Endodermal cell (in vitro differentiated cells): ENCODE measurements at regions not wholly inside any gene's neighbourhood (a gene's known extent, or its start where the extent isn't known, plus 50 kb on each side); places are given as distances from the start of the nearest gene placed in this dataset.

Experiments used
- DNase-seq: peaks from one replicate; pipeline ENCODE4 v3.0.0-alpha.2; 2017
- H3K27ac ChIP-seq: 2 replicates; pipeline ENCODE4 v1.5.1; 2013; ENCODE audit warnings: mild to moderate bottlenecking, low read depth, low read length, moderate library complexity
- H3K27me3 ChIP-seq: 2 replicates; pipeline ENCODE4 v1.6.1; 2013; ENCODE audit warnings: mild to moderate bottlenecking, low read length, moderate library complexity; ENCODE audit not compliant: insufficient read depth, control insufficient read depth, poor library complexity, severe bottlenecking
- H3K36me3 ChIP-seq: 2 replicates; pipeline ENCODE4 v1.7.0; 2013; ENCODE audit warnings: mild to moderate bottlenecking, low read length, moderate library complexity; ENCODE audit not compliant: control insufficient read depth, insufficient read depth
- H3K4me1 ChIP-seq: one replicate; pipeline ENCODE4 v1.7.0; 2013; ENCODE audit warnings: low read length; ENCODE audit not compliant: control insufficient read depth, insufficient read depth
- H3K4me3 ChIP-seq: 2 replicates; pipeline ENCODE4 v1.5.1; 2013; ENCODE audit warnings: mild to moderate bottlenecking, low read length, moderate library complexity
- H3K9ac ChIP-seq: 2 replicates; pipeline ENCODE4 v1.6.1; 2013; ENCODE audit warnings: mild to moderate bottlenecking, low read length, moderate library complexity; ENCODE audit not compliant: poor library complexity, severe bottlenecking; ENCODE audit errors: extremely low read depth
- H3K9me3 ChIP-seq: 2 replicates; pipeline ENCODE4 v1.6.1; 2013; ENCODE audit warnings: mild to moderate bottlenecking, low read length, moderate library complexity; ENCODE audit not compliant: control insufficient read depth
- H3K27ac Mint-ChIP-seq: 2 replicates; pipeline ENCODE4 v1.8.0; 2020; ENCODE audit warnings: mixed read lengths
- H3K27me3 Mint-ChIP-seq: 2 replicates; pipeline ENCODE4 v1.8.0; 2021; ENCODE audit warnings: mild to moderate bottlenecking, mixed read lengths; ENCODE audit not compliant: insufficient read depth
- H3K36me3 Mint-ChIP-seq: 2 replicates; pipeline ENCODE4 v1.8.0; 2020; ENCODE audit warnings: low read depth, mixed read lengths
- H3K4me1 Mint-ChIP-seq: 2 replicates; pipeline ENCODE4 v1.8.0; 2020; ENCODE audit warnings: mixed read lengths
- H3K4me3 Mint-ChIP-seq: 2 replicates; pipeline ENCODE4 v1.8.0; 2020; ENCODE audit warnings: mild to moderate bottlenecking, moderate library complexity, mixed read lengths
- H3K9me3 Mint-ChIP-seq: 2 replicates; pipeline ENCODE4 v1.8.0; 2020; ENCODE audit warnings: mild to moderate bottlenecking, mixed read lengths
- CTCF ChIP-seq: fragments of 200-600 bp; sonication (generic); conservative IDR thresholded peaks from 2 replicates; pipeline ENCODE4 v1.5.0; 2021; ENCODE audit warnings: antibody characterized with exemption, mild to moderate bottlenecking
- WGBS, 2 experiments: methylation state at CpG; one replicate each; pipeline versions ENCODE4 v1.1.5 to v1.1.7; 2013; ENCODE audit warnings: missing lambda C conversion rate in 2 of 2, mixed read lengths in 1 of 2; ENCODE audit not compliant: insufficient coverage in 1 of 2, insufficient read length in 1 of 2; 5-methylcytosine and 5-hydroxymethylcytosine counted together

GRCh38 chr10:36683421-36683820 is 442.0 kb upstream of the ANKRD30A start:
- no peak overlapping the region for H3K27ac ChIP-seq
- no peaks in the 10 kb centered on the region for H3K9me3 Mint-ChIP-seq
- H3K4me3 ChIP-seq, result no peak overlapping the region
- WGBS, 2 experiments, result 71% methylated on average over 1 of the region's 2 CpGs; no CpG with 5 or more reads in 1 of the 2 experiments
- H3K36me3 ChIP-seq, result no peaks in the 10 kb centered on the region
- peaks cover 13% of the 10 kb centered on the region for H3K4me1 Mint-ChIP-seq
- no peaks in the 10 kb centered on the region for H3K4me1 ChIP-seq
- H3K9me3 ChIP-seq, result no peaks in the 10 kb centered on the region
- H3K36me3 Mint-ChIP-seq, result no peaks in the 10 kb centered on the region
- H3K27me3 Mint-ChIP-seq, result no peaks in the 10 kb centered on the region
- no peak for DNase-seq
- H3K9ac ChIP-seq, result no peak overlapping the region
- TF ChIP-seq CTCF, result no peak
- H3K27me3 ChIP-seq, result no peaks in the 10 kb centered on the region
- H3K4me3 Mint-ChIP-seq, result no peak overlapping the region
- H3K27ac Mint-ChIP-seq, result no peak overlapping the region

GRCh38 chr10:36681751-36682632 is 443.4 kb upstream of the ANKRD30A start:
- H3K27ac ChIP-seq, result no peak overlapping the region
- Mint-ChIP-seq H3K4me1 (peaks cover 13% of the 10 kb centered on the region), H3K27me3 (no peaks in the 10 kb centered on the region), H3K9me3 (no peaks in the 10 kb centered on the region), H3K4me3 (no peak overlapping the region), H3K36me3 (no peaks in the 10 kb centered on the region), H3K27ac (peak overlapping the region; percentile 81)
- no peak for DNase-seq
- H3K9me3 ChIP-seq, result no peaks in the 10 kb centered on the region
- TF ChIP-seq CTCF, result no peak
- no peak overlapping the region for H3K9ac ChIP-seq
- H3K4me3 ChIP-seq, result peak overlapping the region; percentile 29
- WGBS, 2 experiments, result 54 to 84% methylated on average over 2 to 4 of the region's 4 CpGs
- H3K27me3 ChIP-seq, result no peaks in the 10 kb centered on the region
- H3K36me3 ChIP-seq, result no peaks in the 10 kb centered on the region
- H3K4me1 ChIP-seq, result no peaks in the 10 kb centered on the region

GRCh38 chr10:36679554-36679953 is 445.8 kb upstream of the ANKRD30A start:
- Mint-ChIP-seq H3K27me3 (no peaks in the 10 kb centered on the region), H3K36me3 (no peaks in the 10 kb centered on the region), H3K27ac (no peak overlapping the region), H3K4me1 (peaks cover 13% of the 10 kb centered on the region), H3K4me3 (no peak overlapping the region), H3K9me3 (no peaks in the 10 kb centered on the region)
- 89 to 90% methylated on average over 2 to 9 of the region's 9 CpGs for WGBS, 2 experiments
- H3K4me1 ChIP-seq, result no peaks in the 10 kb centered on the region
- no peaks in the 10 kb centered on the region for H3K27me3 ChIP-seq
- no peaks in the 10 kb centered on the region for H3K9me3 ChIP-seq
- no peak for DNase-seq
- TF ChIP-seq CTCF, result no peak
- H3K9ac ChIP-seq, result no peak overlapping the region
- no peak overlapping the region for H3K4me3 ChIP-seq
- H3K36me3 ChIP-seq, result no peaks in the 10 kb centered on the region
- H3K27ac ChIP-seq, result no peak overlapping the region
